ENCODE measurements at regions not wholly inside any gene's neighbourhood (a gene's known extent, or its start where the extent isn't known, plus 50 kb on each side); places are given as distances from the start of the nearest gene placed in this dataset.
A peak's percentile ranks its signal among the peaks of the same experiment; 100 is the strongest.

DNA sequence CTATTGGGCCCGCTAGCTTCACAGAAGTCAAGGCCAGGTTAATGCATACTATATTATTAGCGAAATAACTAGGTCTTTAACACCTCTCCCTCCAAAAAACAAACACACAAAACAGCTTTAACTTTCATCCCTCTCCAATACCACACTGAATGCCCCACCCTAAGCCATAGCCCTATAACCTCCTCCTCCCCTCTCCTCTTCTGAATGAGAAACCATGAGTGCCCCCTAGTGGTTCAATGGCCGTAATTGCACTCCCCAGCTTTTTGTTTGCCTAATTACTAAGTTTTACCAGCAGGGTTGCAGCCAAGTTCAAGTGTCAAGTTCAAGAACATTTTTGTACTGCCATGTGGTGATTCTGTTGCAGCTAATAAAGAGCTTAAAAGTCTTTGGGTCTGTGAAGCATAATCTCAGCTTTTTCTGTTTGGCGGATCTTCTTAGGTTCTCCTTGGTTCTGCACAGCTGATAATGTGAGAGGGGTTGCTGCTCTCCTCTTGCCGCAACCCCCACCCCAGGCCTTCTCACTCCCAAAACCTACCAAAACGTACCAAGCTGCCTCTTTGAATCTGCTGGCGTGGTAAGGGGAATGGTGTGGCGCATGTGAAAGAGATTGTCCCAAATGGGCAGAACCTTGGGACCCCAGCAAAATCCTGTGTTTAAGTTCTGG lies 57.9 kb downstream of the RPL22L1 start:
- FAIRE-seq (peak; percentile 83), DNase-seq (ENCODE audit: low read depth, low spot score) (peak; percentile 38)
- Histone ChIP-seq H3K9me1 (ENCODE audit: control insufficient read depth, extremely low read depth, insufficient read depth, low read length) (no peaks in the 10 kb centered on the region), H3K4me2 (ENCODE audit: control insufficient read depth, extremely low read depth, insufficient read depth, low read depth, low read length) (peak overlapping the region; percentile 61), H3K36me3 (ENCODE audit: control insufficient read depth in 2 of 2, extremely low read depth in 1 of 2, insufficient read depth in 2 of 2, low read length in 2 of 2) (no peaks in the 10 kb centered on the region), H3K9me3 (ENCODE audit: control insufficient read depth, low read depth, low read length) (no peaks in the 10 kb centered on the region), H4K20me1 (ENCODE audit: control insufficient read depth, extremely low read depth, insufficient read depth, low read length) (no peaks in the 10 kb centered on the region), H2AFZ (ENCODE audit: control insufficient read depth, low read length) (no peak overlapping the region), H3K79me2 (ENCODE audit: control insufficient read depth, insufficient read depth, low read length) (no peaks in the 10 kb centered on the region), H3K9ac (ENCODE audit: control insufficient read depth, extremely low read depth, insufficient read depth, low read length) (peak overlapping the region; percentile 24), H3K27me3 (ENCODE audit: control insufficient read depth, extremely low read depth, insufficient read depth, low read length) (no peaks in the 10 kb centered on the region), H3K27ac (ENCODE audit: control insufficient read depth, insufficient read depth, low read length) (peak overlapping the region; percentile 62), H3K4me1 (ENCODE audit: control insufficient read depth, extremely low read depth, insufficient read depth, low read length) (peaks cover 43% of the 10 kb centered on the region), H3K4me3 (ENCODE audit: control insufficient read depth in 2 of 3, extremely low read depth in 1 of 3, insufficient read depth in 2 of 3, low read depth in 1 of 3, low read length in 3 of 3) (peak overlapping the region in 2 of 3 experiments; percentile 9 to 22)
- TF ChIP-seq EZH2 (IDR thresholded peaks at IDR 0.05; ENCODE audit: low read length), result no peak
- TF ChIP-seq, protein P1, sequence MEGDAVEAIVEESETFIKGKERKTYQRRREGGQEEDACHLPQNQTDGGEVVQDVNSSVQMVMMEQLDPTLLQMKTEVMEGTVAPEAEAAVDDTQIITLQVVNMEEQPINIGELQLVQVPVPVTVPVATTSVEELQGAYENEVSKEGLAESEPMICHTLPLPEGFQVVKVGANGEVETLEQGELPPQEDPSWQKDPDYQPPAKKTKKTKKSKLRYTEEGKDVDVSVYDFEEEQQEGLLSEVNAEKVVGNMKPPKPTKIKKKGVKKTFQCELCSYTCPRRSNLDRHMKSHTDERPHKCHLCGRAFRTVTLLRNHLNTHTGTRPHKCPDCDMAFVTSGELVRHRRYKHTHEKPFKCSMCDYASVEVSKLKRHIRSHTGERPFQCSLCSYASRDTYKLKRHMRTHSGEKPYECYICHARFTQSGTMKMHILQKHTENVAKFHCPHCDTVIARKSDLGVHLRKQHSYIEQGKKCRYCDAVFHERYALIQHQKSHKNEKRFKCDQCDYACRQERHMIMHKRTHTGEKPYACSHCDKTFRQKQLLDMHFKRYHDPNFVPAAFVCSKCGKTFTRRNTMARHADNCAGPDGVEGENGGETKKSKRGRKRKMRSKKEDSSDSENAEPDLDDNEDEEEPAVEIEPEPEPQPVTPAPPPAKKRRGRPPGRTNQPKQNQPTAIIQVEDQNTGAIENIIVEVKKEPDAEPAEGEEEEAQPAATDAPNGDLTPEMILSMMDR (optimal IDR thresholded peaks at IDR 0.05 in 1 of 3, IDR thresholded peaks at IDR 0.05 in 1 of 3, conservative IDR thresholded peaks at IDR 0.05 in 1 of 3; ENCODE audit: extremely low read depth in 1 of 3, insufficient read depth in 2 of 3, low read length in 3 of 3), result peak; percentile 78 to 96 (median 83)
- dilution Hi-C loops (cut with MboI; ENCODE audit: extremely low pct_ligation_motif_present, low sequenced_read_pairs), result no loop called here

DNA sequence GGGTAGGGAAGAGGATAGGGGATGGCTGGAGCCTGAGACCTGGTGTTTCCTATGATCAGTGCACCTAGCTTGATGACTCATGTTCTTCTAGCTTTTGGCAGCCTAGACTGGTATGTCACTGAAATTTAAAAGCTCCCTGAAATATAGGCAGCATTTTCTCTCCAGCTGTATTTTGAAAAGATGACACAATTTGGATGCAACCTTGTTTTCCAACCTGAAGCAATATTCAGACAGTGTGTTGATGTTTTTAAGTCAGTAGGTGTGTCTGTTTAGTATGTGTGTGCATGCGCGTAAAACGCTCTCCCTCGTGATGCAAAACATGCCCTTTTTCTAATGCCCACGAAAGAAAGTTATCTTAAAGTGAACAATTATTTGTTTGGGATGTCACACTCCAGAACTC lies 58.5 kb downstream of the RPL22L1 start:
- H3K9me1 ChIP-seq (ENCODE audit: control insufficient read depth, extremely low read depth, insufficient read depth, low read length), result no peaks in the 10 kb centered on the region
- TF ChIP-seq, protein P1 (optimal IDR thresholded peaks at IDR 0.05 in 1 of 3, IDR thresholded peaks at IDR 0.05 in 1 of 3, conservative IDR thresholded peaks at IDR 0.05 in 1 of 3; ENCODE audit: extremely low read depth in 1 of 3, insufficient read depth in 2 of 3, low read length in 3 of 3), result no peak
- TF ChIP-seq EZH2 (IDR thresholded peaks at IDR 0.05; ENCODE audit: low read length), result no peak
- H3K27ac ChIP-seq (ENCODE audit: control insufficient read depth, insufficient read depth, low read length), result peak overlapping the region; percentile 62
- no peaks in the 10 kb centered on the region for H3K36me3 ChIP-seq (ENCODE audit: control insufficient read depth in 2 of 2, extremely low read depth in 1 of 2, insufficient read depth in 2 of 2, low read length in 2 of 2)
- no peaks in the 10 kb centered on the region for H3K27me3 ChIP-seq (ENCODE audit: control insufficient read depth, extremely low read depth, insufficient read depth, low read length)
- DNase-seq (ENCODE audit: low read depth, low spot score), result peak; percentile 60
- no peak overlapping the region for H2AFZ ChIP-seq (ENCODE audit: control insufficient read depth, low read length)
- peak overlapping the region in 2 of 3 experiments; percentile 9 to 22 for H3K4me3 ChIP-seq (ENCODE audit: control insufficient read depth in 2 of 3, extremely low read depth in 1 of 3, insufficient read depth in 2 of 3, low read depth in 1 of 3, low read length in 3 of 3)
- no peaks in the 10 kb centered on the region for H4K20me1 ChIP-seq (ENCODE audit: control insufficient read depth, extremely low read depth, insufficient read depth, low read length)
- no peaks in the 10 kb centered on the region for H3K79me2 ChIP-seq (ENCODE audit: control insufficient read depth, insufficient read depth, low read length)
- H3K9me3 ChIP-seq (ENCODE audit: control insufficient read depth, low read depth, low read length), result no peaks in the 10 kb centered on the region
- peak overlapping the region; percentile 61 for H3K4me2 ChIP-seq (ENCODE audit: control insufficient read depth, extremely low read depth, insufficient read depth, low read depth, low read length)
- dilution Hi-C loops (cut with MboI; ENCODE audit: extremely low pct_ligation_motif_present, low sequenced_read_pairs), result no loop called here
- FAIRE-seq, result peak; percentile 80
- peaks cover 45% of the 10 kb centered on the region for H3K4me1 ChIP-seq (ENCODE audit: control insufficient read depth, extremely low read depth, insufficient read depth, low read length)
- H3K9ac ChIP-seq (ENCODE audit: control insufficient read depth, extremely low read depth, insufficient read depth, low read length), result peak overlapping the region; percentile 24
